Smooth muscle cell (in vitro differentiated cells): ENCODE measurements at regions not wholly inside any gene's neighbourhood (a gene's known extent, or its start where the extent isn't known, plus 50 kb on each side); places are given as distances from the start of the nearest gene placed in this dataset.

ENCODE experiments used
- DNase-seq: peaks from one replicate; lab custom pipeline; 2025; ENCODE audit not compliant: unreplicated experiment; lab: John Stamatoyannopoulos, UW
- H2AFZ ChIP-seq: fragments of 200-600 bp; sonication (generic); 2 replicates; pipeline ENCODE4 v1.6.0; 2016; ENCODE audit warnings: antibody characterized with exemption, low read depth, mild to moderate bottlenecking
- H3F3A ChIP-seq: fragments of 200-600 bp; sonication (generic); 2 replicates; pipeline ENCODE4 v1.6.0; 2017; ENCODE audit warnings: antibody characterized with exemption, low read depth
- H3K27ac ChIP-seq: fragments of 200-600 bp; sonication (generic); 2 replicates; pipeline ENCODE4 v1.5.1; 2016; ENCODE audit warnings: low read depth, mild to moderate bottlenecking
- H3K27me3 ChIP-seq: fragments of 200-600 bp; sonication (generic); 2 replicates; pipeline ENCODE4 v1.6.1; 2016; ENCODE audit warnings: low read depth, mild to moderate bottlenecking
- H3K36me3 ChIP-seq: fragments of 200-600 bp; sonication (generic); 2 replicates; pipeline ENCODE4 v1.5.1; 2016; ENCODE audit warnings: low read depth
- H3K4me1 ChIP-seq: fragments of 200-600 bp; sonication (generic); 2 replicates; pipeline ENCODE4 v1.5.1; 2016; ENCODE audit warnings: low read depth
- H3K4me2 ChIP-seq: fragments of 200-600 bp; sonication (generic); 2 replicates; pipeline ENCODE4 v1.6.0; 2016; ENCODE audit warnings: mild to moderate bottlenecking
- H3K4me3 ChIP-seq: fragments of 200-600 bp; sonication (generic); 2 replicates; pipeline ENCODE4 v1.5.1; 2016; ENCODE audit warnings: mild to moderate bottlenecking
- H3K79me2 ChIP-seq: fragments of 200-600 bp; sonication (generic); 2 replicates; pipeline ENCODE4 v1.6.0; 2016; ENCODE audit warnings: low read depth, mild to moderate bottlenecking
- H3K9ac ChIP-seq: fragments of 200-600 bp; sonication (generic); 2 replicates; pipeline ENCODE4 v1.6.0; 2016; ENCODE audit warnings: low read depth
- H3K9me3 ChIP-seq: fragments of 200-600 bp; sonication (generic); replicated peaks from 2 replicates; pipeline ENCODE4 v1.5.1; 2016; ENCODE audit warnings: low read depth
- H4K20me1 ChIP-seq: fragments of 200-600 bp; sonication (generic); 2 replicates; pipeline ENCODE4 v1.6.0; 2016; ENCODE audit warnings: low read depth
- CTCF ChIP-seq: fragments of 200-600 bp; sonication (generic); IDR thresholded peaks from 2 replicates; pipeline ENCODE4 v1.5.1; 2017; ENCODE audit warnings: borderline replicate concordance, mild to moderate bottlenecking, antibody characterized with exemption; ENCODE audit not compliant: insufficient read depth, poor library complexity, severe bottlenecking
- WGBS: methylation state at CpG from one replicate; pipeline ENCODE4 v1.1.7; 2016; ENCODE audit warnings: low lambda C conversion rate; 5-methylcytosine and 5-hydroxymethylcytosine counted together

DNA sequence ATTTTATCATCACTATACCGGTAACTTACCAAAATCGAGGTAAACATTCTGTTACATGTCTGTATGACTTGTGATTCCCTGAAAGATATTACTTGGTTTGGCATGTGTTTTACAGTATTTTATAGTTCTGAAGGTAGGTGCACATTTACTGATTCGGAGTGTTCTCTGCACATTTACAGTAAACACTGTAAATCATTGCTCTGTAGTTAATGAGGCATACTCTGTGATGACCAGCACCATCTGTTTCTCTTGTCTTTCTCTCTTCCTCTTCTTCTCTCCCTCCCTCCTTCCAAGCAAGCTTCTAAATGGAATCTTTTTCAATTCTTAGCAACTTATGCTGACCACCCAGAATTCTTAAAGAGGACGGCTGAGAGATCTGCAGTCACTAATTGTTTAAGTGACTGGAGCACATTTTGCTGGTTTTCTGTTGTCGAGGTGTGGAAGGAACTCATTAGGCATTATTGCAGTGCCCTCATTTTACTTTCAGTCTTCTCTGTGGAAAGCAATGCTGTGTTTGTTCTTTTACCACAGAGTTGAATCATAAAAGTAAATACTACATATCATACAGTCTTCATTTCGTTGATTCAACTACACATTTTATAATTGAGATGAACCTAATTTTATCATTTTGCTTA, 126.5 kb downstream of the UTRN start:
- Histone ChIP-seq H4K20me1 (peaks cover 9% of the 10 kb centered on the region), H2AFZ (no peak overlapping the region), H3K27ac (no peak overlapping the region), H3K9me3 (no peaks in the 10 kb centered on the region), H3K79me2 (peaks cover 7% of the 10 kb centered on the region), H3K36me3 (no peaks in the 10 kb centered on the region), H3K4me3 (no peak overlapping the region), H3F3A (no peaks in the 10 kb centered on the region), H3K27me3 (no peaks in the 10 kb centered on the region), H3K9ac (no peak overlapping the region), H3K4me1 (no peaks in the 10 kb centered on the region), H3K4me2 (no peak overlapping the region)
- TF ChIP-seq CTCF = no peak
- 65% methylated on average over 6 of the region's 6 CpGs for WGBS
- DNase-seq = no peak

DNA sequence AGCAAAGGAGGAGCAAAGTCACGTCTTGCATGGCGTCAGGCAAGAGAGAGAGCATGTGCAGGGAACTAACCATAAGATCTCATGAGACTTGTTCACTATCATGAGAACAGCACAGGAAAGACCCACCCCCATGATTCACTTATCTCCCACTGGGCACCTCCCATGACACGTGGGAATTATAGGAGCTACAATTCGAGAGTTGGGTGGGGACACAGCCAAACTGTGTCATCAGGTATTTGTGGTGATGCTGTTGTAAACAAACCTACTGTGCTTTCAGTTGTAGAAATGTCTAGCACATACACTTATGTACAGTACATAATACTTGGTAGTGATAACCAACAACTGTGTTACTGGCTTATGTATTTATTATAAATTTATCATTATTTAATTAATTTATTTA, 128.3 kb downstream of the UTRN start:
- no peak overlapping the region for H3K4me2 ChIP-seq
- no peaks in the 10 kb centered on the region for H3K27me3 ChIP-seq
- H2AFZ ChIP-seq = no peak overlapping the region
- no peak overlapping the region for H3K27ac ChIP-seq
- H3F3A ChIP-seq = no peaks in the 10 kb centered on the region
- no peaks in the 10 kb centered on the region for H3K36me3 ChIP-seq
- WGBS = 90% methylated on average over 4 of the region's 4 CpGs
- DNase-seq = no peak
- H3K9me3 ChIP-seq = no peaks in the 10 kb centered on the region
- H3K4me1 ChIP-seq = no peaks in the 10 kb centered on the region
- no peak overlapping the region for H3K4me3 ChIP-seq
- peaks cover 8% of the 10 kb centered on the region for H3K79me2 ChIP-seq
- H3K9ac ChIP-seq = no peak overlapping the region
- TF ChIP-seq CTCF = no peak
- H4K20me1 ChIP-seq = peaks cover 1% of the 10 kb centered on the region

DNA sequence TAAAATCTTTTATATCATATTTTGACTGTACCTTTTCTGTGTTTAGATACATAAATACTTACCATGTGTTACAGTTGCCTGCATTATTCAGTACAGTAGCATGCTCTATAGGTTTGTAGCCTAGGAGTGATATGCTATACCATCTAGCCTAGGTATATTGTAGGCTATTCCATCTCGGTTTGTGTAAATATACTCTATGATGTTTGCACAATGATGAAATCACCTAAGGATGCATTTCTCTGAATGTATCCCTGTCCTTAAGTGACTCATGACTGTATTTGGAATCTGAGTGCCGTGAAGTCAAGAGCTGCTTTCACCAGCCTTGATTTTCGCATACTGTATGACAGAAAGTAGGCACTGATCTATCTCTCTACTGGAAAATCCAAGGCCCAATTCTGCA, 129.9 kb downstream of the UTRN start:
- H3K79me2 ChIP-seq = peaks cover 20% of the 10 kb centered on the region
- H3K4me3 ChIP-seq = no peak overlapping the region
- H3K4me1 ChIP-seq = no peaks in the 10 kb centered on the region
- no peak for TF ChIP-seq CTCF
- no peak overlapping the region for H3K4me2 ChIP-seq
- no peaks in the 10 kb centered on the region for H3K9me3 ChIP-seq
- H3K27ac ChIP-seq = no peak overlapping the region
- no peak for DNase-seq
- H3K9ac ChIP-seq = no peak overlapping the region
- WGBS = 81% methylated on average over 3 of the region's 3 CpGs
- no peaks in the 10 kb centered on the region for H3K27me3 ChIP-seq
- H2AFZ ChIP-seq = no peak overlapping the region
- H3K36me3 ChIP-seq = no peaks in the 10 kb centered on the region
- H3F3A ChIP-seq = no peaks in the 10 kb centered on the region
- H4K20me1 ChIP-seq = peaks cover 9% of the 10 kb centered on the region

GRCh38 chr6:144415835-144416237, 130.7 kb downstream of the UTRN start:
- H3K79me2 ChIP-seq = peaks cover 20% of the 10 kb centered on the region
- H3F3A ChIP-seq = no peaks in the 10 kb centered on the region
- no peak overlapping the region for H3K4me2 ChIP-seq
- H3K4me1 ChIP-seq = no peaks in the 10 kb centered on the region
- TF ChIP-seq CTCF = no peak
- WGBS = 95% methylated on average over 2 of the region's 2 CpGs
- no peak overlapping the region for H3K4me3 ChIP-seq
- DNase-seq = no peak
- peaks cover 9% of the 10 kb centered on the region for H4K20me1 ChIP-seq
- H2AFZ ChIP-seq = no peak overlapping the region
- no peak overlapping the region for H3K9ac ChIP-seq
- no peaks in the 10 kb centered on the region for H3K9me3 ChIP-seq
- no peak overlapping the region for H3K27ac ChIP-seq
- no peaks in the 10 kb centered on the region for H3K36me3 ChIP-seq
- no peaks in the 10 kb centered on the region for H3K27me3 ChIP-seq
